Mononuclear cell (primary cell): ENCODE measurements at regions not wholly inside any gene's neighbourhood (a gene's known extent, or its start where the extent isn't known, plus 50 kb on each side); places are given as distances from the start of the nearest gene placed in this dataset.
"Not testable (repeated sequence)": the region's sequence is repeated elsewhere in the genome, so short reads cannot be mapped to it uniquely, and the experiment has no call there.

Source experiments
- H3K27me3 ChIP-seq: 2 replicates; pipeline ENCODE4 v1.6.0; 2011; ENCODE audit warnings: low read length, control low read depth; ENCODE audit not compliant: insufficient read depth
- H3K4me1 ChIP-seq: 2 replicates; pipeline ENCODE4 v1.5.1; 2011; ENCODE audit warnings: mild to moderate bottlenecking, low read length, control low read depth; ENCODE audit not compliant: insufficient read depth
- H3K4me3 ChIP-seq: 2 replicates; pipeline ENCODE4 v1.5.1; 2011; ENCODE audit warnings: mild to moderate bottlenecking, low read length, moderate library complexity
- H3K9me3 ChIP-seq: 2 replicates; pipeline ENCODE4 v1.5.1; 2011; ENCODE audit warnings: low read depth, mild to moderate bottlenecking, control low read depth, low read length

DNA sequence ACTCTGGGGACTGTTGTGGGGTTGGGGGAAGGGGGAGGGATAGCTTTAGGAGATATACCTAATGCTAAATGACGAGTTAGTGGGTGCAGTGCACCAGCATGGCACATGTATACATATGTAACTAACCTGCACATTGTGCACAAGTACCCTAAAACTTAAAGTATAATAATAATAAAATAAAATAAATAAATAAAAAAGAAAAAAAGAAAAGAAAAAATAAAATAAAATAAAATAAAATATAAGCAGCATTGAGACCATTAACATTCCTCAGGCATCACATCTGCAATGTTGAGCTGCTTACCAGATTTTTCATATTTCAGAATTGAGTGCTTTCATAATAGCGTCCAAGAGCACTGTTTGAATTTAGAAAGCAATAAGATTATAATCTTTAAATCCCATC is 263.2 kb upstream of the GJE1 start:
- not testable (repeated sequence) for H3K4me1 ChIP-seq, H3K27me3 ChIP-seq, H3K4me3 ChIP-seq, H3K9me3 ChIP-seq

- Histone ChIP-seq H3K4me3 (no peak overlapping the region), H3K4me1 (no peaks in the 10 kb centered on the region), H3K9me3 (no peaks in the 10 kb centered on the region), H3K27me3 (no peaks in the 10 kb centered on the region)
These were observed 265.0 kb upstream of the GJE1 start for GRCh38 chr6:141867767-141868166.

DNA sequence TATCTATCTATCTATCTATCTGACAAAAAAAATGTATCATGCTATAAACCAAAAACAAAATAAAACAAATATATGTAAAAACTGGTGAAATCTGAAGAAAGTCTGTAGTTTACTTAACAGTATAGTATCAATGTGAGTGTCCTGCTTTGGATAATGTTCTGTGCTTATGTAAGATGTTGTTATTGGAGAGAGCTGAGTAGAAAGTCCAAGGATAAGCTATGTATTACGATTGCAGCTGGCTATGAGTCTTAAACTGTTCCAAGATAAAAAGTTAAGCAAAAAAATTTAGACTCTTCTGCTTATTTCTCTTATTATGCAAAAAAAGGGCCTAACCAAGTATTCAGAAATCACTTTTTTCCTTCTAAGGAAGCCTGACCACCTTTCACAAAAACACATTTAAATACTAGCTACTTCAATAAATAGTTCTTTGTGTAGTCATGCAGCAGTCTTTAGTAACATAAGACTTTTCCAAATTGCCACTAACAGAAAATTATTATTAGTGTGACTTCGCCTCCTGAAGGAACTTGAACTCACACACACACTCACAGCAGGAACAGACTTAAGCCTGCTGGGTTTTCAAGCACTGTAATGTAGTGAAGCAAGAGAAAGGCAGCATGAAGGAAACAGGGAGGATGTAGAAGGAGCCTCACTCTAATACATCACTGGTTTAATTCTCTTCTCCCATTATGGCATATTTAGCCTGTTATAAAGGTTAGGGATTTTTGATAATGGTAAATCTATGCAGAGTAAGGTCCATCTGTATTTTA is 265.8 kb upstream of the GJE1 start:
- Histone ChIP-seq H3K4me1 (no peaks in the 10 kb centered on the region), H3K4me3 (no peak overlapping the region), H3K9me3 (no peaks in the 10 kb centered on the region), H3K27me3 (no peaks in the 10 kb centered on the region)

DNA sequence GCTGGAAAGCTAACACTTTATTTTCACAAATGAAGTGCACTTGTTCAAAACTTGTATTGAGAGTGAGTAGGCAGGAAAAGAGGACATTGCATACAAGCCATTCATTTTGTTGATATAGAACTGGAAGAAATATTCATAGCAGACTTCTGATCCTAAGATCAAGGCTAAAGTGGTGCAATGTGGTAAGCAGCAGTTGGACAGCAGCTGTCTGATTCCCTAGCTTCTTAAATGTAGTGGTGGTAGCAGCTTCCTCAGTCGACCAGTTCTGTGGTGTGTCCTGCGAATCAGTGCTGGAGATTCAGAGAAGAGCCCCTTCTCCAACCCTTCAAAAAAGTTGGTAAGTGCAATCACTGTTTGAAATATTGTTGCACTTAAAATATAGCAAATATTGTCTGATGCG is 281.7 kb upstream of the GJE1 start:
- no peaks in the 10 kb centered on the region for H3K4me1 ChIP-seq
- H3K9me3 ChIP-seq: no peaks in the 10 kb centered on the region
- H3K4me3 ChIP-seq: no peak overlapping the region
- no peaks in the 10 kb centered on the region for H3K27me3 ChIP-seq

- Histone ChIP-seq H3K4me1 (no peaks in the 10 kb centered on the region), H3K9me3 (no peaks in the 10 kb centered on the region), H3K4me3 (no peak overlapping the region), H3K27me3 (no peaks in the 10 kb centered on the region)
These were observed 284.5 kb upstream of the GJE1 start for GRCh38 chr6:141848029-141848890.

GRCh38 chr6:141846639-141847038 is 286.1 kb upstream of the GJE1 start:
- Histone ChIP-seq H3K4me3 (no peak overlapping the region), H3K9me3 (no peaks in the 10 kb centered on the region), H3K27me3 (no peaks in the 10 kb centered on the region), H3K4me1 (no peaks in the 10 kb centered on the region)

- no peak overlapping the region for H3K4me3 ChIP-seq
- H3K9me3 ChIP-seq: no peaks in the 10 kb centered on the region
- H3K27me3 ChIP-seq: no peaks in the 10 kb centered on the region
- H3K4me1 ChIP-seq: no peaks in the 10 kb centered on the region
These were observed 289.4 kb upstream of the GJE1 start for GRCh38 chr6:141843178-141843834.

DNA sequence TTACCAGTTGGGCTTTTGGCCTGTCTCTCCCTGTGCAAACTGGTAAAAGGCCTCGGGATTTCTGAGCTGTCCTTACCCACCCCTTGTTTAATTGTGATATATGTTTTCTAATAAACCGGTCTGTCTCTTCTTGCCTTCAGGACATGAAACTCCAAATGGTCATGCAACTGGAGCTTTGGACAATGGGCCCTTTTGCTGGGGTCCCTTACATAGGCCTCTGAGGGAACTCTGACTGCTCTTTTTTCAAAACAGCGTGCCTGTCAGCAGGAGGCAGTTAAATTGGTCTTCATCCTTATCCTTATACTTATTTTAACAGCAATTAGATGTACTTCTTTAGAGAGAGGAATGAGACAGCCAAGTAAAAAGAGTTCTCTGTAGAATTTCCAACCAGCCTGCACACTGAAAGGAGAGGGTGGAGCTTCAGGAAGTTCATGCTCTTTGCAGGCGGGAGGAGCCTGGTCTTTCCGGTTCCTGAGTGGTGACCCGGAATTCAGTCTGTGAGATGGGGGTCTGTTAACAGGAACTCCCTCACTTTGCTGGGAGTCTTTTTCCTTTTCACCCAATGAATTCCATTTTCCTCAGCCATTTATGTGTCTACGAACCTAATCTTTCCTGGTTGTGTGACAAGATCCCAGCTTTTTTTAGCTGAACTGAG is 299.6 kb upstream of the GJE1 start:
- H3K27me3 ChIP-seq: no peaks in the 10 kb centered on the region
- H3K4me3 ChIP-seq: no peak overlapping the region
- no peaks in the 10 kb centered on the region for H3K9me3 ChIP-seq
- H3K4me1 ChIP-seq: no peaks in the 10 kb centered on the region

- Histone ChIP-seq H3K4me1 (no peaks in the 10 kb centered on the region), H3K27me3 (no peaks in the 10 kb centered on the region), H3K4me3 (no peak overlapping the region), H3K9me3 (no peaks in the 10 kb centered on the region)
These were observed 302.2 kb upstream of the GJE1 start for GRCh38 chr6:141830530-141830929.

- H3K4me1 ChIP-seq: no peaks in the 10 kb centered on the region
These were observed 303.0 kb upstream of the GJE1 start for GRCh38 chr6:141829566-141830360.

GRCh38 chr6:141824350-141824749 is 308.4 kb upstream of the GJE1 start:
- H3K27me3 ChIP-seq: no peaks in the 10 kb centered on the region
- no peaks in the 10 kb centered on the region for H3K4me1 ChIP-seq
- H3K9me3 ChIP-seq: peaks cover 7% of the 10 kb centered on the region
- no peak overlapping the region for H3K4me3 ChIP-seq

More at GRCh38 chr6:141829566-141830360, 303.0 kb upstream of the GJE1 start:
- Histone ChIP-seq H3K27me3 (no peaks in the 10 kb centered on the region), H3K4me3 (no peak overlapping the region), H3K9me3 (no peaks in the 10 kb centered on the region)

- not testable (repeated sequence) for H3K4me3 ChIP-seq, H3K27me3 ChIP-seq, H3K9me3 ChIP-seq, H3K4me1 ChIP-seq
These were observed 317.7 kb upstream of the GJE1 start for GRCh38 chr6:141815039-141815438.

- H3K4me1 ChIP-seq: no peaks in the 10 kb centered on the region
- no peaks in the 10 kb centered on the region for H3K27me3 ChIP-seq
- no peaks in the 10 kb centered on the region for H3K9me3 ChIP-seq
- H3K4me3 ChIP-seq: no peak overlapping the region
These were observed 322.8 kb upstream of the GJE1 start for GRCh38 chr6:141809901-141810300.

DNA sequence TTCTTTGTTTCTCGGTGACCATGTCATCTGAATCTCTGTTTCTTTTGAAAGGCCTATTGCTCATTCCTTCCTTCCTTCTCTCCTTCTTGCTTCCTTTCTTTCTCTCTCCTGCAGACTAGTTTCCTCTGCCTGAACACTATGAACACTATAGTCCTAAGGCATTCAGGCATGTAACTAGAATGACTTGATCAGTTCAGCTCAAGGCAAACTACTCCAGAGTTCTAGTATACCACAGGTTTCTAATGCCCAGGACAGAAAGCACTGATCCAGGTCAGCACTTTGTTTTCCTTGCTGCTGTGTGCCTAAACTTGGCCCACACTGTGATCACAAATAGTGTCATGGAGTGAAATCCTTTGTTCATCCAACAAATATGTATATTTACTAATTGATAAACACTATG is 324.1 kb upstream of the GJE1 start:
- no peaks in the 10 kb centered on the region for H3K27me3 ChIP-seq
- H3K9me3 ChIP-seq: no peaks in the 10 kb centered on the region
- no peaks in the 10 kb centered on the region for H3K4me1 ChIP-seq
- H3K4me3 ChIP-seq: no peak overlapping the region
